SK-N-SH treated with all-trans-retinoic acid at 6 μM for 48 hours (cell line): ENCODE measurements at regions not wholly inside any gene's neighbourhood (a gene's known extent, or its start where the extent isn't known, plus 50 kb on each side); places are given as distances from the start of the nearest gene placed in this dataset.

Experiments
- ARNTL ChIP-seq: fragments of 450-650 bp; formaldehyde crosslinking; IDR thresholded peaks from 2 replicates; pipeline ENCODE4 v1.5.0; 2020; ENCODE audit warnings: low read depth, mild to moderate bottlenecking, moderate library complexity, borderline replicate concordance
- BACH2 ChIP-seq: fragments of 250-450 bp; sonication (Bioruptor Pico); IDR thresholded peaks from 2 replicates; pipeline ENCODE4 v1.9.0; 2021; ENCODE audit warnings: mild to moderate bottlenecking, borderline replicate concordance
- RARB ChIP-seq: fragments of 250-450 bp; sonication (Bioruptor Pico); IDR thresholded peaks from 2 replicates; pipeline ENCODE4 v1.8.0; 2021; ENCODE audit warnings: mild to moderate bottlenecking, moderate library complexity
- TOX ChIP-seq: fragments of 250-450 bp; sonication (Bioruptor Pico); IDR thresholded peaks from 2 replicates; pipeline ENCODE4 v1.8.0; 2021; ENCODE audit warnings: mild to moderate bottlenecking, moderate library complexity, borderline replicate concordance
- ZC3H10 ChIP-seq: fragments of 250-450 bp; sonication (Bioruptor Pico); IDR thresholded peaks from 2 replicates; pipeline ENCODE4 v1.5.1; 2021; ENCODE audit warnings: mild to moderate bottlenecking, moderate library complexity
- TF ChIP-seq, protein P1 (sequence below): fragments of 250-450 bp; sonication (Bioruptor Pico); IDR thresholded peaks from 2 replicates; pipeline ENCODE4 v1.5.1; 2020; ENCODE audit warnings: low read depth, mild to moderate bottlenecking, moderate library complexity
- TF ChIP-seq, protein P2 (sequence below): fragments of 250-450 bp; sonication (Bioruptor Pico); IDR thresholded peaks from 2 replicates; pipeline ENCODE4 v1.8.0; 2020; ENCODE audit warnings: mild to moderate bottlenecking, moderate library complexity, borderline replicate concordance
- TF ChIP-seq, protein P3 (sequence below): fragments of 250-450 bp; sonication (Bioruptor Pico); IDR thresholded peaks from 2 replicates; pipeline ENCODE4 v1.8.0; 2021; ENCODE audit warnings: low read depth, mild to moderate bottlenecking, moderate library complexity, borderline replicate concordance
- TF ChIP-seq, protein P4 (sequence below): fragments of 250-450 bp; sonication (Bioruptor Pico); IDR thresholded peaks from 2 replicates; pipeline ENCODE4 v1.5.1; 2021; ENCODE audit warnings: mild to moderate bottlenecking, moderate library complexity

DNA sequence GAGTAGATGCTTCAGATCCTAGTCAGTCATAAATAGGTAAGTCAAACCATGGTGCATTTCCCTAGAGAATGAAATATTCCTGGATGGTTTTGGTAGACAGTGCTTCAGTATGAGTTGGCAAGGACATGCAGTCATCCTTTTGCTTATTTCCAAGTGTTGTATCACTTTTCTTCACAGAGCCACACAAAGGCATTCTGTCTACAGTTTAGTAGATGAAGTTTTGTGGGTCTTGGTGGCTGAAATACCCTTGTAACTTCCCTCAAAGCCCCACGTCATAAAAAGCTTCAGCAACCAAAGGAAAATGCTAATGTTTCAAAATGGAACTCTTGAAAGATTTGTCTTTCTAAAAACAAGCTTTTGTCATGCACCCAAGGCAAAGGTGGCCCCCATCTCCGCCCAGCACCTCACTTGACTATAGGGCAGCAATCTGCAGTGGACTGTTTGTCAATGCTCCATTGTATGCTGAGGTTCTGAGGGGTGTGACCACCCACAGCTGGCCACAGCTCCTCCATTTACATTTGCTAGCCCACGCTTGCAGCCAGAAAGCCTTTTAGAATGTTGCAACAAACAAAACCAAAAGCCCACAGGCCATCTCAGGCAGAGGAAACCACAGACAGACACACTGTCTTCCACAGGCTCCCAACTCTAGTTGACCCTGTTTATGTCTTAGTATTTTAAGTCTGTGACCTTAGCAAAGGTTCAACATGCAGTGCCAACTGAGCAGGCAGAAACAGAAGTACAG lies 87.1 kb upstream of the FAM9C start:
- TF ChIP-seq ARNTL (CRISPR knock-in tag) = no peak
- TF ChIP-seq RARB (CRISPR knock-in tag) = no peak
- TF ChIP-seq, protein P1, sequence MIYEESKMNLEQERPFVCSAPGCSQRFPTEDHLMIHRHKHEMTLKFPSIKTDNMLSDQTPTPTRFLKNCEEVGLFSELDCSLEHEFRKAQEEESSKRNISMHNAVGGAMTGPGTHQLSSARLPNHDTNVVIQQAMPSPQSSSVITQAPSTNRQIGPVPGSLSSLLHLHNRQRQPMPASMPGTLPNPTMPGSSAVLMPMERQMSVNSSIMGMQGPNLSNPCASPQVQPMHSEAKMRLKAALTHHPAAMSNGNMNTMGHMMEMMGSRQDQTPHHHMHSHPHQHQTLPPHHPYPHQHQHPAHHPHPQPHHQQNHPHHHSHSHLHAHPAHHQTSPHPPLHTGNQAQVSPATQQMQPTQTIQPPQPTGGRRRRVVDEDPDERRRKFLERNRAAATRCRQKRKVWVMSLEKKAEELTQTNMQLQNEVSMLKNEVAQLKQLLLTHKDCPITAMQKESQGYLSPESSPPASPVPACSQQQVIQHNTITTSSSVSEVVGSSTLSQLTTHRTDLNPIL (CRISPR knock-in tag) = no peak
- TF ChIP-seq, protein P2, sequence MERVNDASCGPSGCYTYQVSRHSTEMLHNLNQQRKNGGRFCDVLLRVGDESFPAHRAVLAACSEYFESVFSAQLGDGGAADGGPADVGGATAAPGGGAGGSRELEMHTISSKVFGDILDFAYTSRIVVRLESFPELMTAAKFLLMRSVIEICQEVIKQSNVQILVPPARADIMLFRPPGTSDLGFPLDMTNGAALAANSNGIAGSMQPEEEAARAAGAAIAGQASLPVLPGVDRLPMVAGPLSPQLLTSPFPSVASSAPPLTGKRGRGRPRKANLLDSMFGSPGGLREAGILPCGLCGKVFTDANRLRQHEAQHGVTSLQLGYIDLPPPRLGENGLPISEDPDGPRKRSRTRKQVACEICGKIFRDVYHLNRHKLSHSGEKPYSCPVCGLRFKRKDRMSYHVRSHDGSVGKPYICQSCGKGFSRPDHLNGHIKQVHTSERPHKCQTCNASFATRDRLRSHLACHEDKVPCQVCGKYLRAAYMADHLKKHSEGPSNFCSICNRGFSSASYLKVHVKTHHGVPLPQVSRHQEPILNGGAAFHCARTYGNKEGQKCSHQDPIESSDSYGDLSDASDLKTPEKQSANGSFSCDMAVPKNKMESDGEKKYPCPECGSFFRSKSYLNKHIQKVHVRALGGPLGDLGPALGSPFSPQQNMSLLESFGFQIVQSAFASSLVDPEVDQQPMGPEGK (CRISPR knock-in tag) = no peak
- TF ChIP-seq, protein P3, sequence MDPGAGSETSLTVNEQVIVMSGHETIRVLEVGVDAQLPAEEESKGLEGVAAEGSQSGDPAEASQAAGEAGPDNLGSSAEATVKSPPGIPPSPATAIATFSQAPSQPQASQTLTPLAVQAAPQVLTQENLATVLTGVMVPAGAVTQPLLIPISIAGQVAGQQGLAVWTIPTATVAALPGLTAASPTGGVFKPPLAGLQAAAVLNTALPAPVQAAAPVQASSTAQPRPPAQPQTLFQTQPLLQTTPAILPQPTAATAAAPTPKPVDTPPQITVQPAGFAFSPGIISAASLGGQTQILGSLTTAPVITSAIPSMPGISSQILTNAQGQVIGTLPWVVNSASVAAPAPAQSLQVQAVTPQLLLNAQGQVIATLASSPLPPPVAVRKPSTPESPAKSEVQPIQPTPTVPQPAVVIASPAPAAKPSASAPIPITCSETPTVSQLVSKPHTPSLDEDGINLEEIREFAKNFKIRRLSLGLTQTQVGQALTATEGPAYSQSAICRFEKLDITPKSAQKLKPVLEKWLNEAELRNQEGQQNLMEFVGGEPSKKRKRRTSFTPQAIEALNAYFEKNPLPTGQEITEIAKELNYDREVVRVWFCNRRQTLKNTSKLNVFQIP (CRISPR knock-in tag) = no peak
- no peak for TF ChIP-seq BACH2
- no peak for TF ChIP-seq ZC3H10 (CRISPR knock-in tag)
- no peak for TF ChIP-seq TOX
- TF ChIP-seq, protein P4, sequence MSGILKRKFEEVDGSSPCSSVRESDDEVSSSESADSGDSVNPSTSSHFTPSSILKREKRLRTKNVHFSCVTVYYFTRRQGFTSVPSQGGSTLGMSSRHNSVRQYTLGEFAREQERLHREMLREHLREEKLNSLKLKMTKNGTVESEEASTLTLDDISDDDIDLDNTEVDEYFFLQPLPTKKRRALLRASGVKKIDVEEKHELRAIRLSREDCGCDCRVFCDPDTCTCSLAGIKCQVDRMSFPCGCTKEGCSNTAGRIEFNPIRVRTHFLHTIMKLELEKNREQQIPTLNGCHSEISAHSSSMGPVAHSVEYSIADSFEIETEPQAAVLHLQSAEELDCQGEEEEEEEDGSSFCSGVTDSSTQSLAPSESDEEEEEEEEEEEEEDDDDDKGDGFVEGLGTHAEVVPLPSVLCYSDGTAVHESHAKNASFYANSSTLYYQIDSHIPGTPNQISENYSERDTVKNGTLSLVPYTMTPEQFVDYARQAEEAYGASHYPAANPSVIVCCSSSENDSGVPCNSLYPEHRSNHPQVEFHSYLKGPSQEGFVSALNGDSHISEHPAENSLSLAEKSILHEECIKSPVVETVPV (CRISPR knock-in tag) = no peak
